DND-41 (cell line): ENCODE measurements at regions not wholly inside any gene's neighbourhood (a gene's known extent, or its start where the extent isn't known, plus 50 kb on each side); places are given as distances from the start of the nearest gene placed in this dataset.

Source experiments
- ATAC-seq: fragments of 200-7000 bp; cut with Tn5 transposase; 3 replicates; pipeline ENCODE4 v1.9.1; 2021; ENCODE audit warnings: low read depth; ENCODE audit not compliant: insufficient read depth
- DNase-seq: peaks from one replicate; pipeline ENCODE4 v3.0.0-alpha.2; 2020
- H2AFZ ChIP-seq: 2 replicates; pipeline ENCODE4 v1.6.0; 2012; ENCODE audit warnings: low read depth, low read length
- H3K27ac ChIP-seq: 2 replicates; pipeline ENCODE4 v1.5.1; 2012; ENCODE audit warnings: low read length, inconsistent platforms
- H3K27me3 ChIP-seq: fragments of 200-600 bp; sonication (generic); 2 replicates; pipeline ENCODE4 v1.6.0; 2012; ENCODE audit warnings: low read length, mild to moderate bottlenecking, inconsistent platforms; ENCODE audit not compliant: insufficient read depth, poor library complexity
- H3K36me3 ChIP-seq: 2 replicates; pipeline ENCODE4 v1.5.1; 2012; ENCODE audit warnings: low read length, inconsistent platforms; ENCODE audit not compliant: insufficient read depth
- H3K4me1 ChIP-seq: 2 replicates; pipeline ENCODE4 v1.5.1; 2012; ENCODE audit warnings: mild to moderate bottlenecking, low read length; ENCODE audit not compliant: insufficient read depth
- H3K4me2 ChIP-seq: 2 replicates; pipeline ENCODE4 v1.6.0; 2012; ENCODE audit warnings: mild to moderate bottlenecking, moderate library complexity, low read length, inconsistent platforms; ENCODE audit not compliant: insufficient read depth
- H3K4me3 ChIP-seq, 2 experiments: fragments of 200-600 bp in 1 of 2; shearing (Covaris generic) in 1 of 2; 2 replicates each; pipeline ENCODE4 v1.5.1; 2012 to 2016; ENCODE audit warnings: inconsistent platforms in 2 of 2, low read length in 2 of 2, mild to moderate bottlenecking in 2 of 2, low read depth in 1 of 2, moderate library complexity in 1 of 2
- H3K79me2 ChIP-seq: 2 replicates; pipeline ENCODE4 v1.6.0; 2012; ENCODE audit warnings: low read length, inconsistent platforms; ENCODE audit not compliant: insufficient read depth
- H3K9ac ChIP-seq: 2 replicates; pipeline ENCODE4 v1.6.0; 2012; ENCODE audit warnings: low read depth, mild to moderate bottlenecking, inconsistent platforms, low read length, moderate library complexity
- H3K9me3 ChIP-seq: 2 replicates; pipeline ENCODE4 v1.5.1; 2012; ENCODE audit warnings: low read length, moderate library complexity, mild to moderate bottlenecking, inconsistent platforms; ENCODE audit not compliant: insufficient read depth, severe bottlenecking
- H4K20me1 ChIP-seq: 2 replicates; pipeline ENCODE4 v1.6.0; 2012; ENCODE audit warnings: low read length; ENCODE audit not compliant: insufficient read depth
- EZH2 ChIP-seq: IDR thresholded peaks from 3 replicates; pipeline ENCODE4 v1.6.1; 2012; ENCODE audit warnings: borderline replicate concordance, low read depth, mild to moderate bottlenecking, moderate library complexity, low read length, inconsistent platforms; ENCODE audit not compliant: severe bottlenecking
- TF ChIP-seq, protein P1 (sequence below): IDR thresholded peaks from 2 replicates; pipeline ENCODE4 v1.5.1; 2012; ENCODE audit warnings: borderline replicate concordance, low read length, moderate library complexity, mild to moderate bottlenecking; ENCODE audit not compliant: poor library complexity, severe bottlenecking; ENCODE audit errors: extremely low read depth

DNA sequence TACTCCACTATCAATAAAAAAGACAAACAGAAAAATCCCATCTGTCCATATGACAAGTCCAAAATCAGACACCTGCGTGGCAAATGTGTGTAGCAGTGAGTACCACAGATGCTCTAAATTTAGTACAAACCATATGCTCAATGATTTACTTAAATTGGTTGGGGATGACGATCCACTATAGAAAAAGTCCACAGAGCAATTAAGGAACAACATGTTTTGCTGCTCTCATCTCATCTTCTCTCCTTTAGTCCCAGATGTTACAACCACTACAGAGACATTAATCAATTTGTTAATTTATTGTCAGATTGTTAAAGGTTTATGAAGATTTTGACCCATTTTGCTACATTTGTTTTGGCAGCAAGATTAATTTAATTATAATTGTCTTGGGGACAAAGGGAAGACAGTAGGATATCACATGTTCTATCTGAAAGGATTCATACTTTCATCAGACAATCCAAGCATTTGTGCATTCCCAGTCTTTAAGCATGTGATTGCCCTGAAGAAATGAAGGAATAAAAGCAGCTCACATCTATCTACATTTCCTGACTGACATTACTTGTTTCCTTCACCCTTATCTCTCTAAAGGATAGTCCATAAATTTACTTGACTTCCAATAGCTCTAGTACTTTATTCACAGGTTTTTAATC, 2268.1 kb downstream of the PCDH7 start:
- Histone ChIP-seq H3K27ac (no peak overlapping the region), H3K27me3 (no peaks in the 10 kb centered on the region), H3K4me2 (no peak overlapping the region), H3K4me3 (no peak overlapping the region), H3K9me3 (no peaks in the 10 kb centered on the region), H3K36me3 (no peaks in the 10 kb centered on the region), H3K79me2 (no peaks in the 10 kb centered on the region), H4K20me1 (no peaks in the 10 kb centered on the region), H3K9ac (no peak overlapping the region), H3K4me1 (no peaks in the 10 kb centered on the region), H2AFZ (no peak overlapping the region)
- TF ChIP-seq EZH2: no peak
- TF ChIP-seq, protein P1, sequence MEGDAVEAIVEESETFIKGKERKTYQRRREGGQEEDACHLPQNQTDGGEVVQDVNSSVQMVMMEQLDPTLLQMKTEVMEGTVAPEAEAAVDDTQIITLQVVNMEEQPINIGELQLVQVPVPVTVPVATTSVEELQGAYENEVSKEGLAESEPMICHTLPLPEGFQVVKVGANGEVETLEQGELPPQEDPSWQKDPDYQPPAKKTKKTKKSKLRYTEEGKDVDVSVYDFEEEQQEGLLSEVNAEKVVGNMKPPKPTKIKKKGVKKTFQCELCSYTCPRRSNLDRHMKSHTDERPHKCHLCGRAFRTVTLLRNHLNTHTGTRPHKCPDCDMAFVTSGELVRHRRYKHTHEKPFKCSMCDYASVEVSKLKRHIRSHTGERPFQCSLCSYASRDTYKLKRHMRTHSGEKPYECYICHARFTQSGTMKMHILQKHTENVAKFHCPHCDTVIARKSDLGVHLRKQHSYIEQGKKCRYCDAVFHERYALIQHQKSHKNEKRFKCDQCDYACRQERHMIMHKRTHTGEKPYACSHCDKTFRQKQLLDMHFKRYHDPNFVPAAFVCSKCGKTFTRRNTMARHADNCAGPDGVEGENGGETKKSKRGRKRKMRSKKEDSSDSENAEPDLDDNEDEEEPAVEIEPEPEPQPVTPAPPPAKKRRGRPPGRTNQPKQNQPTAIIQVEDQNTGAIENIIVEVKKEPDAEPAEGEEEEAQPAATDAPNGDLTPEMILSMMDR: no peak
- DNase-seq: no peak
- no peak for ATAC-seq

DNA sequence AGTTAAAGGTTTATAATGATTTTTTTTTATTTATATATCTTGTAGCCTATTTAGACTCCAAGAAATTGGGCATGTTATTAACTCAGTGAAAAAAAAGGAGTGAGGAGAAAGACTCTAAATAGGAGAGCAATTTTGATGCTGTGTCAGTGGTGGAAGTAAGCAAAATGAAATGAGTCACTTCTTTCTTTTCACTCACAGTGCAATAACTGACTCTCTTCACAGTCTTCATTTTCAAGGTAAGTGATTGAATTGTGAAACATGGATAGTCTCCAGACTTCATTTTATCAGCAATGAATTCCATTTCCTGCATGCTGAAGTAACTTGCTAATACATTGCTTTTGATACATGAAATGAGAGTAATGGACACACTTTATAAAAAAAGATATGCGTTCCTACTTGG, 2271.5 kb downstream of the PCDH7 start:
- H3K4me2 ChIP-seq: no peak overlapping the region
- H3K79me2 ChIP-seq: no peaks in the 10 kb centered on the region
- H3K4me3 ChIP-seq: no peak overlapping the region
- H4K20me1 ChIP-seq: no peaks in the 10 kb centered on the region
- no peaks in the 10 kb centered on the region for H3K4me1 ChIP-seq
- no peak overlapping the region for H2AFZ ChIP-seq
- no peaks in the 10 kb centered on the region for H3K27me3 ChIP-seq
- no peak overlapping the region for H3K9ac ChIP-seq
- no peak for ATAC-seq
- H3K36me3 ChIP-seq: no peaks in the 10 kb centered on the region
- no peak overlapping the region for H3K27ac ChIP-seq
- no peak for DNase-seq
- no peak for TF ChIP-seq EZH2
- TF ChIP-seq, protein P1: no peak
- no peaks in the 10 kb centered on the region for H3K9me3 ChIP-seq

GRCh38 chr4:32994981-32995881, 2275.1 kb downstream of the PCDH7 start:
- Histone ChIP-seq H3K9me3 (no peaks in the 10 kb centered on the region), H3K79me2 (no peaks in the 10 kb centered on the region), H3K4me1 (no peaks in the 10 kb centered on the region), H2AFZ (no peak overlapping the region), H4K20me1 (no peaks in the 10 kb centered on the region), H3K27me3 (no peaks in the 10 kb centered on the region), H3K4me2 (no peak overlapping the region), H3K4me3 (no peak overlapping the region), H3K9ac (no peak overlapping the region), H3K27ac (no peak overlapping the region), H3K36me3 (no peaks in the 10 kb centered on the region)
- TF ChIP-seq, protein P1: no peak
- TF ChIP-seq EZH2: no peak
- ATAC-seq (no peak), DNase-seq (no peak)
